ENCODE measurements at regions not wholly inside any gene's neighbourhood (a gene's known extent, or its start where the extent isn't known, plus 50 kb on each side); places are given as distances from the start of the nearest gene placed in this dataset.

DNA sequence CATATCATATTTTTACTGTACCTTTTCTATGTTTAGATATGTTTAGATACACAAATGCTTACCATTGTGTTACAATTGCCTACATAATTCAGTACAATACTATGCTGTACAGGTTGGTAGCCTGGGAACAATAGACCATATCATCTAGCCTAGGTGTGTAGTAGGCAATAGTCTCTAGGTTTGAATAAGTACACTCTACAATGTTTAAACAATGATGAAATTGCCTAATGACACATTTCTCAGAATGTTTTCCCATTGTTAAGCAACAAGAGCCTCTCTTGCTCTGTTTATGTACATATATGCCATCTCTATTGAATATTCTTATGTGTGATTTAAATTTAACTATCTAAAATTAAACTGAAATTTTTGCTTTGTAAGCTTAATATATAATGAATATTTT, 209.6 kb upstream of the ST8SIA4 start:
- TF ChIP-seq POLR2AphosphoS5 (IDR thresholded peaks at IDR 0.05; ENCODE audit: low read depth, low read length) (no peak), SIN3A (IDR thresholded peaks at IDR 0.05; ENCODE audit: borderline replicate concordance, insufficient read depth, low read length) (no peak), TAF1 (IDR thresholded peaks at IDR 0.05; ENCODE audit: borderline replicate concordance, insufficient read depth, low read length) (no peak), FOXP2 (optimal IDR thresholded peaks at IDR 0.05; ENCODE audit: borderline replicate concordance, extremely low read depth, extremely low read length, insufficient read depth) (no peak)
- TF ChIP-seq, protein P1, sequence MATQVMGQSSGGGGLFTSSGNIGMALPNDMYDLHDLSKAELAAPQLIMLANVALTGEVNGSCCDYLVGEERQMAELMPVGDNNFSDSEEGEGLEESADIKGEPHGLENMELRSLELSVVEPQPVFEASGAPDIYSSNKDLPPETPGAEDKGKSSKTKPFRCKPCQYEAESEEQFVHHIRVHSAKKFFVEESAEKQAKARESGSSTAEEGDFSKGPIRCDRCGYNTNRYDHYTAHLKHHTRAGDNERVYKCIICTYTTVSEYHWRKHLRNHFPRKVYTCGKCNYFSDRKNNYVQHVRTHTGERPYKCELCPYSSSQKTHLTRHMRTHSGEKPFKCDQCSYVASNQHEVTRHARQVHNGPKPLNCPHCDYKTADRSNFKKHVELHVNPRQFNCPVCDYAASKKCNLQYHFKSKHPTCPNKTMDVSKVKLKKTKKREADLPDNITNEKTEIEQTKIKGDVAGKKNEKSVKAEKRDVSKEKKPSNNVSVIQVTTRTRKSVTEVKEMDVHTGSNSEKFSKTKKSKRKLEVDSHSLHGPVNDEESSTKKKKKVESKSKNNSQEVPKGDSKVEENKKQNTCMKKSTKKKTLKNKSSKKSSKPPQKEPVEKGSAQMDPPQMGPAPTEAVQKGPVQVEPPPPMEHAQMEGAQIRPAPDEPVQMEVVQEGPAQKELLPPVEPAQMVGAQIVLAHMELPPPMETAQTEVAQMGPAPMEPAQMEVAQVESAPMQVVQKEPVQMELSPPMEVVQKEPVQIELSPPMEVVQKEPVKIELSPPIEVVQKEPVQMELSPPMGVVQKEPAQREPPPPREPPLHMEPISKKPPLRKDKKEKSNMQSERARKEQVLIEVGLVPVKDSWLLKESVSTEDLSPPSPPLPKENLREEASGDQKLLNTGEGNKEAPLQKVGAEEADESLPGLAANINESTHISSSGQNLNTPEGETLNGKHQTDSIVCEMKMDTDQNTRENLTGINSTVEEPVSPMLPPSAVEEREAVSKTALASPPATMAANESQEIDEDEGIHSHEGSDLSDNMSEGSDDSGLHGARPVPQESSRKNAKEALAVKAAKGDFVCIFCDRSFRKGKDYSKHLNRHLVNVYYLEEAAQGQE (IDR thresholded peaks at IDR 0.05; ENCODE audit: insufficient read depth in 1 of 2, low read depth in 2 of 2, low read length in 2 of 2), result no peak
